ENCODE measurements at regions not wholly inside any gene's neighbourhood (a gene's known extent, or its start where the extent isn't known, plus 50 kb on each side); places are given as distances from the start of the nearest gene placed in this dataset.
A peak's percentile ranks its signal among the peaks of the same experiment; 100 is the strongest.
"Not testable (repeated sequence)": the region's sequence is repeated elsewhere in the genome, so short reads cannot be mapped to it uniquely, and the experiment has no call there.

GRCh38 chr5:112534067-112534583, 115.0 kb upstream of the EPB41L4A start:
- no peak for DNase-seq (ENCODE audit: low read depth)

GRCh38 chr5:112534611-112535255, 115.7 kb upstream of the EPB41L4A start:
- DNase-seq (ENCODE audit: low read depth): no peak

- DNase-seq (ENCODE audit: low read depth): no peak
These were observed 116.3 kb upstream of the EPB41L4A start for GRCh38 chr5:112535356-112535755.

- DNase-seq (ENCODE audit: low read depth): not testable (repeated sequence)
These were observed 125.5 kb upstream of the EPB41L4A start for GRCh38 chr5:112544558-112544957.

GRCh38 chr5:112546946-112547592, 128.0 kb upstream of the EPB41L4A start:
- peak; percentile 5 for DNase-seq (ENCODE audit: low read depth)

DNA sequence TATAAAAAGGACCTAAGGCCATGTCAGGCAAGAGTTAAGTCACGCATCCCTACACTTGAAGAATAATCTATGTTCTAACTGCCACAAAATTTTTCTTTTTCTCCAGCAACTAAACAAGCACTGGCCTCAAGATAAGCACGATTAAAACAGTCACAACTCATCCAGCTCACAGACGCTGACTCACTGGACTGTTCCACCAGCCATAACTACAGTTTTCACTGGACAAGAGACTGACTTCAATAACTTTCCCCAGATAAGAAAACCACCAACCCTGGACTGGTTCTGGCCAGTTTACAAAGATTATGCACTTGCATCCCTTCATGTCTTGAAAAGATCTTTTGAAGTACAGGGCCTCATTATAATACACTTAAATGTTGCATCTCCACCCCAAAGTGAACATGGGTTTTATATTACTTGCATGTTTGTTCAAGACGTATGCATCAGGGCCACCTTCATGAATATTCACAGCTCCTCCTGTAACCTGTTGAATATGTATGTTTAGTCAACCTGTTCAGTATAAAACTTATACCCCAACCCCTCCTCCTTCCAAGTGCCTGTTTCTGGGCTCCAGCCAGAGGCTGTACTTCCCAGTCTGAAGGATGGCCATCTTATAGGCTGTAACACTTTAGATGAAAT, 129.3 kb upstream of the EPB41L4A start:
- DNase-seq (ENCODE audit: low read depth): peak; percentile 75

GRCh38 chr5:112549127-112549526, 130.1 kb upstream of the EPB41L4A start:
- no peak for DNase-seq (ENCODE audit: low read depth)

GRCh38 chr5:112549605-112550166, 130.6 kb upstream of the EPB41L4A start:
- no peak for DNase-seq (ENCODE audit: low read depth)

DNA sequence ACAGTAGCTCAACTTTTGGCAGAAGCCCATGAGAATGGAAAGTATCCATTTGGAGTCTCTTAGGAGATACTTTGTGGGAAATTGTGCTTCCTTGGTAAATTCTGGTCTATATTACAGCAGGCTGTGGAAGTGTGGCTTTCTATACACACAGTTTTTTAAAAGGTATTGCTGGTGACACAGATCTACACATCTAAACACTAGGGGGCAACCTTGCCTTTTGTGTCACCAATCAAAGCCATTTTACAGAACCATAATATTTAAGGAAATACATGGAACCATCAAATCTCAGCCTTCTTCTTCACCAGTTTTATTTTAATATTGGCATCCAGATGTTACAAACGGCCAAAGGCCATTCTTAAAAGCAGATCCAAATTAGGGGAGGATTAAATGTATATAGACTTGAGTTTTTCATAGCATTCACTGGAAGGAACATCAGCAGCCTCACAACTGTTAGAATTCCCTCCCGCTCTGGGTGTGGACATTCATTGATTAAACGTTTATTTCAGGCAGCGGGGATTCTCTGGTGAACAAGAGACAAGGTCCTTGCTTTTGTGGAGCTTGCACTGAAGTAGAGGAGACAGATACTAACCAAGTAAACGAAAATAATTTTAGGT, 132.4 kb upstream of the EPB41L4A start:
- DNase-seq (ENCODE audit: low read depth): peak; percentile 59

DNA sequence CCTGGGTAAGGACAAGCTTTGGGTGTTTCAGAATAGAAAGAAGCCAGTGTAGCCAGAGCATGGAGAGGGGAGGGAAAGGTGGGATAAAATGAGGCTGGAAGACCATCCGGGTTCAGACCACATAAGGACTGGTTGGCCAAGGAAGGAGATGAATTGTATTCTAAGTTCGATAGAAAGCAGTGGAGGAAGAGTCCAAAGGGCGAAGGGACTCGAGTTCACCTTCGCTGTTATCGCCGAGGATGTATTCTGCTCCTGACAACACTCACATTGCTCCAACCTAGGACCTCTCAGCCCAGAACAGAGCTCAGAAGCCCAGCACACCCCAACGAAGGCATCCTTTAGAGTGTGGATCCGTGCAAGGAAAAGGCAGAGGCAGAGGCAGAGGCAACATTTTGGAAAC, 133.1 kb upstream of the EPB41L4A start:
- DNase-seq (ENCODE audit: low read depth): no peak

DNA sequence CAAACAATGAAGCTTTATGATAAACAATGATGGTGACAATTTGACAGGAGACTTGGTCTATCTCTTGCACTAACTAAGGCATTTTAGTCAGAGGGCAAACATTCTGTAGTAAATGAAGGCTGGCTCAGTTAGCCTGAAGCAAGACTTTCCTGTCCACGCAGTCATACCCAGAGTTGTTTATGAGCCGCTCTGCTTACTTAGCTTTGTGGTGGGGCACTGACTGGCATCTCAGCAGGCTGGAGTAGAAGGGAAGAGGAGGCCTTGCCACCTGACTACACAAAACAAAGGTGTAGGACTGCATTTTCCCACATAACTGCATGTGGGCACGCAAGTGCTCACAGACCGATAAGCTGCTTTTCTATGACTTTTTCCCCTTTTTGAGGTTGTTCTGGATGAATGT, 133.7 kb upstream of the EPB41L4A start:
- peak; percentile 15 for DNase-seq (ENCODE audit: low read depth)

DNA sequence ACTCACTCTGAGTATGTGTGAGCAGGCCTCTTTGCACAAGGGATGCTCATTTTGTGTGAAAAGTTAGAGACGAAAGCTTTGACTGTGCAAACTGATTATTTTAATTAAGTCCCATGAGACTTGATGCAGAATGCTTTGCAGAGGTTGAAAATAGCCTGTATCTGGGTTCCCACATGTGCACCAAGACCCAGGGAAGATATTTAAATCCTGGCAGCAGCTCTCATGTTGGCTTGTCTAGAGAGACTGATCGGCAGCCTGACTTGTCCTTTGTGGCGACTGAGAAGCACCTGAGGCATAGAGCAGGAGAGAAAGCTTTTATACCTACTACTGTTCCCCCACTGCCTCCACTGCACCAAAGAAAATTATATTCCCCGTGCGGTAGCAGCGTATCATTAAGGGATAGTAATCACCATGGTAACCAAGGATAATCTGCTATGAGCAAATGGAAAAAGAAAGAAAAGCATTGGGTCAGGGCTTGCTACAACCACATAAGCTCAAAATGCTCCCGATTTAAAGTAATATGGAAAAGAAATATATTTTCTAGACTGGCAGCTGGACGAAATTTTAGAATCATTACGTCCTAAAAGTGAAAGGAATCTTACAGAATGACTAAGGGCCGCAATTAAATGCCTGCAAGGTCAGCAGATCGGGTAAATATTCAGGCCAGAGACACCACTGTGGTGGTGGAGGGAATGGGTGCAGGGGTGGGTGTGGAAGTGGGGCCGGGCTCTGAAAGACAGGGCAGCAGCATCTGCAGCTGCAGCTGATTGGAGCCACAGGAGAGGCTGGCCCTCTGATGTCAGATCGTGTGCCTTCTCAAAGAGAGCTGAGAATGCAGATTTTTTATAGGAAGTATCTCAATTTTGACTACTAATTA, 135.3 kb upstream of the EPB41L4A start:
- peak; percentile 3 for DNase-seq (ENCODE audit: low read depth)

- DNase-seq (ENCODE audit: low read depth): no peak
These were observed 136.1 kb upstream of the EPB41L4A start for GRCh38 chr5:112555197-112555596.

GRCh38 chr5:112555691-112556090, 136.6 kb upstream of the EPB41L4A start:
- DNase-seq (ENCODE audit: low read depth): peak; percentile 47

GRCh38 chr5:112559501-112559900, 140.4 kb upstream of the EPB41L4A start:
- DNase-seq (ENCODE audit: low read depth): peak; percentile 52

DNA sequence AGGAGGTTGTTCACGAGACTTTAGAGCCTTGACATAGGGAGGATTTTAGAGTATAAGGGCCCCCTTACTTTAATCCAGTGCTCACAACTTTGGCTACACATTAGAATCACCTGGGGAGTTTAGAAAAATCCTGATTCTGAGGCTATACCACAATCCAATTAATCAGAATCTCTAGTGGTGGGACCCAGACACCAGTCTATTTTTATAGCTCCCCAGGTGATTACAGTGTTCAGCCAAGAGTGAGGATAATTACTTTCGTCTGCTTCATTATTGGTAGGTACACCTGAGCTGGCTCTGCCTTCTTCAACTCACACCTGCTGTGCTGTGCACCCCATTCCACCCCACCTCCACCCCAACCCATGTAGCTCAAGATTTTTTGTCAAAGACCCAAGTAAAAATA, 141.3 kb upstream of the EPB41L4A start:
- no peak for DNase-seq (ENCODE audit: low read depth)

DNA sequence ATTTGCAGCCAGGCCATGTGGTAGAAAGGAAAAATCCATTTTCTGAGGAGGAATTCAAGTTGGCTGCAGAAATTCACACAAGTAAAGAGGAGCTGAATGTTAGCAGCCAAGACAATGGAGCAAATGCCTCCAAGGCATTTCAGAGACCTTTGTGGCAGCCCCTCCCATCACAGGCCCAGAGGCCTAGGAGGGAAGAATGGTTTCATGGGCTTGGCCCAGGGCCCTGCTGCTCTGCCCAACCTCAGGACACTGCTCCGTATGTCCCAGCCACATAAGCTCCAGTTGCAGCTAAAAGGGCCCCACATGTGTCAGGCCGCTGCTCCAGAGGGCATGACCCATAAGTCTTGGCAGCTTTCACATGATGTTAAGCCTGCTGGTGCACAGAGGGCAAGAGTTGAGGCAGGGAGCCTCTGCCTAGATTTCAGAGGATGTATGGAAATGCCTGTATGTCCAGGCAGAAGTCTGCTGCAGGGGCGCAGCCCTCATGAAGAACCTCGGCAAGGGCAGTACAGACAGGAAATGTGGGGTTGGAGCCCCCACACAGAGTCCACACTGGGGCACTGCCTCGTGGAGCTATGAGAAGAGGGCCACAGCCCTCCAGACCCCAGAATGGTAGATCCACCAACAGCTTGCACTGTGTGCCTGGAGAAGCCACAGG, 144.2 kb upstream of the EPB41L4A start:
- no peak for DNase-seq (ENCODE audit: low read depth)

- no peak for DNase-seq (ENCODE audit: low read depth)
These were observed 147.2 kb upstream of the EPB41L4A start for GRCh38 chr5:112566251-112566650.

GRCh38 chr5:112569596-112569995, 150.5 kb upstream of the EPB41L4A start:
- no peak for DNase-seq (ENCODE audit: low read depth)

GRCh38 chr5:112570708-112571444, 151.8 kb upstream of the EPB41L4A start:
- no peak for DNase-seq (ENCODE audit: low read depth)

Data from M059J (cell line).